NOMO-1 treated with dmso at 0.1 percent for 144 hours (cell line): ENCODE measurements at regions not wholly inside any gene's neighbourhood (a gene's known extent, or its start where the extent isn't known, plus 50 kb on each side); places are given as distances from the start of the nearest gene placed in this dataset.

Experiments
- DNase-seq: peaks from one replicate; lab custom pipeline; 2025; ENCODE audit not compliant: unreplicated experiment; lab: John Stamatoyannopoulos, UW

DNA sequence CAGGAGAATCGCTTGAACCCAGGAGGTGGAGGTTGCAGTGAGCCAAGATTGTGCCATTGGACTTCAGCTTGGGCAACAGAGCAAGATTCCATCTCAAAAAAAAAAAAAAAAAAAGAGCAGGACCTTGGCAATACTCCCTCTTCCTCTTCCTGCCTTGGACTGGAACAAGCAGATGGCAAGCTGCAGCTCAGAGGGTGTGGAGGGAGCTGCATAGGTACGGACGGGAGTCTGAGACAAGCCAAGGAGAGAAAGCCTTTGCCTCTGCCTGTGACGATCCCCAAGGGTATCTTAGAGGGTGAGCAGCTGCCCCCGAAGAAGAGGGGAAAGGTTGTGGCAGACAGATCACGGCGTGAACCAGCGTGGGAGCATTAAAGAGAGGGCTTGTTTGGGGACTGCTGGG, 109.2 kb downstream of the AIPL1 start:
- DNase-seq: no peak

- DNase-seq: no peak
Measured at GRCh38 chr17:6325051-6325450, 109.9 kb downstream of the AIPL1 start.

GRCh38 chr17:6323626-6324356, 111.1 kb downstream of the AIPL1 start:
- DNase-seq: no peak

DNA sequence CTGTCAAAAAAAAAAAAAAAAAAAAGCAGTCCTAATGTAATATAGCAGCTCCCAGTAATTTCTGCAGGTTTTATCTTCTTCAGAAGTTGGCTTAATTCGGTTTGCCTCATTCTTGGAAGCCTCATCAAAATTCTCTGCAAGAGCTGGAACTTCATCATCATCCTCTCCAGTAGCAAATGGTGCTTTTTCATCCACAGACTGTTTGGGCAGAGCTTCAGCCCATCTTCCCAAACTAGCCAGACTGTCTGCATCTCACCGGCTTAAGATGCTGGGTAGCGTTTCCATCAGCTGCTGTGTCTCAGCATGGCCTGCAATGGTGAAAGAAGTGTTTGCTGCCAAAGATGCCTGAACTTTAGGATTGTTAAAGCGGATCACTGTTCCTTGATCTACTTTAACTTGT, 112.6 kb downstream of the AIPL1 start:
- DNase-seq: no peak

DNA sequence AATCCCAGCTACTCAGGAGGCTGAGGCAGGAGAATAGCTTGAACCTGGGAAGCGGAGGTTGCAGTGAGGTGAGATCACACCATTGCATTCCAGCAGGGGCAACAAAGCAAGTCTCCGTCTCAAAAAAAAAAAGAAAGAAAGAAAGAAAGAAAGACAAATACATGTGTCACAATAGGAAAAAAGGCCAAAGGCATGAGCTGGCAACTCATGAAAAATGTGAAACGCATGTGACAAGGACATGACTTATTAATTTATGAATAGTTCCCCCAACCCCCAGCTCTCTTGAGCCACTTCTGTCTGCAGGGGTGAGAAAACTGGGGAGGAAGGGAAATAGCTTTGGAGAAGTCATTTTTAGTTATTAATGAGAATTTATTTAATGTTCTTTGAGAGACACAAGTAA, 120.6 kb downstream of the AIPL1 start:
- DNase-seq: no peak

GRCh38 chr17:6313835-6314234, 121.1 kb downstream of the AIPL1 start:
- DNase-seq: no peak

DNA sequence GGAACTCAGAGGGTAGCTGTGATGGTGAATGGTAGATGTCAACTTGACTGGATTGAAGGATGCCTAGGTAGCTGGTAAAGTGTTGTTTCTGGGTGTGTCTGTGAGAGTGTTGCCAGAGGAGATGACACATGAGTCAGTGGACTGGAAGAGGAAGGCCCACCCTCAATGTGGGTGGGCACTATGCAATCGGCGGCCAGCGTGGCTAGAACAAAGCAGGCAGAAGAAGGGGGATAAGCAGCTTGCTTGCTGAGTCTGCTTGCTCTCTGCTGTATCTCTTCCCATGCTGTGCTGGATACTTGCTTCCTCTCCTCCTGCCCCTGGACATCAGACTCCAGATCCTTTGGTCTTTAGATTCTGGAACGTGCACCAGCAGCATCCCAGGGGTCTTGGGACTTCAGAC, 128.1 kb downstream of the AIPL1 start:
- DNase-seq: no peak

GRCh38 chr17:6305613-6306360, 129.1 kb downstream of the AIPL1 start:
- DNase-seq: no peak

DNA sequence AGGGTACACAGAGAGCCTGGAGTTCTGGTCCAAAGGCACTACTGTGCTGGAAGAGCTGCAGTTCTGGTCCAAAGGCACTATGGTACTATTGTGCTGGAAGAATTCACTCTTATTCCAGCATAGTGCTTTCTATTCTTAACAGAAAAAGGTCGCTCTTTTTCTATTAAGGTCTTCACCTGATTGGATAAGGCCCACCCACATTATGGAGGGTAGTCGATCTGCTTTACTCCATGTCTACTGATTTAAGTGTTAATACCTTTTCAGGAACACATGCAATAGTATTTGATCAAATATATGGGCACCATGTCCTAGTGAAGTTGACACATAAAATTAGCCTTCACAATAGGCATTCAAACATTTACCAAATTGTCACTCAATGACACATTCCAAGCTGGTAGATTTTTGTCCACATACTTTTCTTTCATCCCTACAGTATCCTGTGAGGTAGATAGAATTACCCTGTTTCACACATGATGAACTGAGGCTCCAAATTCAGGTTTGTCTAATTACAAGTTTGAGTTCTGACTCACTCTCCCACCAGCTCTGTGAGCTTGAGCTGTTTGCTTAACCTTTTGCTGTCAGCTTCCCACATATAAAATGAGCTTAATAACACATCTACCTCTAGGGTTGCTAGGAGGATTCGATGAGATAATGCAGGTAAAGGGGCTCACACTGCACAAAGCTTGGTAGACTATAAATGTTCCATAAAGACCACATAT, 129.9 kb downstream of the AIPL1 start:
- DNase-seq: no peak

- DNase-seq: no peak
Measured at GRCh38 chr17:6303664-6304063, 131.3 kb downstream of the AIPL1 start.

GRCh38 chr17:6299275-6299674, 135.6 kb downstream of the AIPL1 start:
- DNase-seq: no peak

- no peak for DNase-seq
Measured at GRCh38 chr17:6297960-6298359, 137.0 kb downstream of the AIPL1 start.

- no peak for DNase-seq
Measured at GRCh38 chr17:6297119-6297518, 137.8 kb downstream of the AIPL1 start.

GRCh38 chr17:6290488-6291196, 144.3 kb downstream of the AIPL1 start:
- no peak for DNase-seq

DNA sequence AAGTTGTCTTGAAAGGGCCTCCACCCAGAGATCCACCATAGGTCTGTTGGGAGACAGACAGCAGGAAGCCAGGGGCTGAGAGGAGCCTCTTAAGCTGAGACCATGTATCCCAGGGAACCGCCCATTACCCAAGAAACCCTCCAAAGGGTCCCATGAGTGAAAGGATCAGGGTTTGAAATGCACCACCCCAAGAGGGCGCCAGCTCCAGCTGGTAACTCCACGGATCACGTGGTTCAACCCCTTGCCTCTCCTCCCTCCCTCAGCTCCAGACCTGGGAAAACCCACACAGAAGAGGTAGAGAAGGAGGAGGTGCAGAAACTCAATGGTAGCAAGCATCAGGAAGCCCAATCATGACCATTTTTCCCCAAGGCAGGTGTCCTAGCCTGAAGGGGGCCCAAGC, 148.7 kb downstream of the AIPL1 start:
- no peak for DNase-seq

DNA sequence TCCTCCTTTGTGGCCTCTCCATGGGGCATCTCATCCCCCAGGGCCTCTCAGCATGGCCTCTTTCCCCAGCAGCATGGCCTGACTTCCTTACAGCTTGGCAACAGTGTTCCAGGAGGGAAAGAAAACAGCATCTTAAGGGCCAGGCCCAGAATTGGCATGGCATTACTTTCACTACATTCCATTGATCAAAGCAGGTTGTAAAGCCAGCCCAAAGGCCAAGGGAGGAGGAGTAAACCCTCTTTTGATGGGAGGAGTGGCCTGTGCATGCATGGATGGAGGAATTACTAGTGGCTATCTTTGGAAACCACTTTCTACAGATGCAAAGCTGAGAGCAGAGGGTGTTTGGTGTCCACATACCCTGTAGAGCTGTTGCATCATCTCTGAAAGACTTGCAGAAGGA, 149.4 kb downstream of the AIPL1 start:
- DNase-seq: no peak

- DNase-seq: no peak
Measured at GRCh38 chr17:6279659-6280058, 155.3 kb downstream of the AIPL1 start.

GRCh38 chr17:6278376-6278775, 156.5 kb downstream of the AIPL1 start:
- DNase-seq: no peak

DNA sequence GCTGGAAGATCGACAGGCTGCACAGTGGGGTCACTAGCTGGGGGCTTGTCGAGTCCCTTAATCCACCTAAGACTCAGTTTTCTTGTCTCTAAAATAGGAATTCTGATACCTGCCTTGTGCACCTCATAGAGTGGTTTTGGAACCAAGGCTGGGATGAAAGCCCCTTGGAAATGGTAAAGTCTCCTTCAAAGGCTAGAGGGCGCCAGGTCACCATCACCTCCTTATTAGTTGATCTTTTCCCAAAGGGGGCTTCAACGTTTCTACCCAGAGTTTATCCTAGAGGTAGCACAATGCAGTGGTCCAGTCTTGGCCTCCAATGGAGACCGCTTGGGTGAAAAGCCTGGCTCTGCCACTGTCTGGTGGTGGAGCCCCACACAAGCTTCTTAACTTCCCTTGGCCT, 158.2 kb downstream of the AIPL1 start:
- no peak for DNase-seq

- no peak for DNase-seq
Measured at GRCh38 chr17:6274310-6274709, 160.6 kb downstream of the AIPL1 start.

GRCh38 chr17:6269478-6269877, 165.4 kb downstream of the AIPL1 start:
- peak; percentile 9 for DNase-seq
